Retinal pigment epithelial cell (primary cell): ENCODE measurements at regions not wholly inside any gene's neighbourhood (a gene's known extent, or its start where the extent isn't known, plus 50 kb on each side); places are given as distances from the start of the nearest gene placed in this dataset.

Source experiments
- DNase-seq: peaks from one replicate; pipeline ENCODE4 v3.0.0-alpha.2; 2010; ENCODE audit warnings: low read depth
- H3K4me3 ChIP-seq: 2 replicates; pipeline ENCODE4 v1.5.1; 2011; ENCODE audit warnings: mild to moderate bottlenecking, low read length, control low read depth, moderate library complexity
- TF ChIP-seq, protein P1 (sequence below): conservative IDR thresholded peaks from 2 replicates; pipeline ENCODE4 v1.5.1; 2011; ENCODE audit warnings: low read depth, low read length, control low read depth, inconsistent platforms

DNA sequence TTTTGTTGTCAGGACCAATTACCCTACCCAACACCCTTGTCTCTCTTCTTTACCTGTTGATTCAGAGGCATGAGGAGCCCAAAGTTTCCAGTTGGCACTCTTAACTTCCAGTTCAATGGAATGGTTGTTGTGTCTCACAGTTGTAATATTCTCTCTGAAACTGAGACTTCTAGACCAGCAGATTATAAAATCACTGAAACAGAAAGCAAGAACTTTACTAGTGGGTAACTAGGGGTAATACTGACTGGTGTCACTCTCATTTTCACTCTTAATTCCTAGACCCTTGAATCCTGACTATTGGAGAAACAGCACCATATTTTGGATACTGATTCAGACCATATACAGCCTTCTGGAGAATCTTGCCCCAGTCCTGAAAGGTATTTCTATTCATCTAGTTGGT lies 140.2 kb upstream of the MMS22L start:
- no peak overlapping the region for H3K4me3 ChIP-seq
- DNase-seq, result no peak
- TF ChIP-seq, protein P1, sequence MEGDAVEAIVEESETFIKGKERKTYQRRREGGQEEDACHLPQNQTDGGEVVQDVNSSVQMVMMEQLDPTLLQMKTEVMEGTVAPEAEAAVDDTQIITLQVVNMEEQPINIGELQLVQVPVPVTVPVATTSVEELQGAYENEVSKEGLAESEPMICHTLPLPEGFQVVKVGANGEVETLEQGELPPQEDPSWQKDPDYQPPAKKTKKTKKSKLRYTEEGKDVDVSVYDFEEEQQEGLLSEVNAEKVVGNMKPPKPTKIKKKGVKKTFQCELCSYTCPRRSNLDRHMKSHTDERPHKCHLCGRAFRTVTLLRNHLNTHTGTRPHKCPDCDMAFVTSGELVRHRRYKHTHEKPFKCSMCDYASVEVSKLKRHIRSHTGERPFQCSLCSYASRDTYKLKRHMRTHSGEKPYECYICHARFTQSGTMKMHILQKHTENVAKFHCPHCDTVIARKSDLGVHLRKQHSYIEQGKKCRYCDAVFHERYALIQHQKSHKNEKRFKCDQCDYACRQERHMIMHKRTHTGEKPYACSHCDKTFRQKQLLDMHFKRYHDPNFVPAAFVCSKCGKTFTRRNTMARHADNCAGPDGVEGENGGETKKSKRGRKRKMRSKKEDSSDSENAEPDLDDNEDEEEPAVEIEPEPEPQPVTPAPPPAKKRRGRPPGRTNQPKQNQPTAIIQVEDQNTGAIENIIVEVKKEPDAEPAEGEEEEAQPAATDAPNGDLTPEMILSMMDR, result no peak

DNA sequence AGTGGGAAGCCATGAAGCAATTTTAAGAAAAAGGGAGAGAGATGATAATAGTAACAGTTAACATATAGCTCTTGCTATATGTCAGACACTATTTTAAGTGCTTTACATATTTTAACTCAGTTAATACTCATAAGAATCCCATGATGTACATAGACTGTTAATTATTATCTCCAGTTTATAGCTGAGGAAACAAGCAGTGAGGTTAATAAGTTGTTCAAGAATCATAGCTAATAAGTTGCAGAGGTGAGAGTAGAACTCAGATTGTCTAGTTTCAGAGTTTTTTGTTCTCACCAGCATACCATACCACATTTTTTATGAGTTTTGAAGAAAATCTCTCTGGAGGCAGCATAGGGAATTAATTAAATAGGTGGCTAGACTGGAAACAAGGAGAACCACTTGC lies 144.6 kb upstream of the MMS22L start:
- TF ChIP-seq, protein P1, result no peak
- H3K4me3 ChIP-seq, result no peak overlapping the region
- no peak for DNase-seq

DNA sequence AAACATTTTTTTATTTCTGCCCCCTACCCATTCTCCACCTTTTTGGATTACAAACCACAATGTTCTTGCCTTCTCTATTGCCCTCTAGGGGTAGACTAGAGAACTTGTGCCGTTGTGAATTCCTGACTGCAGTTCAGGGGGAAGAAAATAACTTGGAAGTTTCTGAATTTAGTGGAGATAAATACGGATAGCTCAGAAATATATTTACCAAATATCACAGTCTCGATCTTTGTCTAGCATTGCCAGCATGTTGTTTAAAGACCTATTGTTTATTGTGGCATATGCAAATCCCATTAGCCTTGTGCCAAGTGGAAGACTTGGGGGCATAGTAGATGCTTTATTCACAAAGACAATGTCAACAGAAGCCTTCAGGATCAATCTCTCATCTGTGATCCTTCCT lies 154.1 kb upstream of the MMS22L start:
- H3K4me3 ChIP-seq, result no peak overlapping the region
- TF ChIP-seq, protein P1, result peak; percentile 96
- peak; percentile 2 for DNase-seq

DNA sequence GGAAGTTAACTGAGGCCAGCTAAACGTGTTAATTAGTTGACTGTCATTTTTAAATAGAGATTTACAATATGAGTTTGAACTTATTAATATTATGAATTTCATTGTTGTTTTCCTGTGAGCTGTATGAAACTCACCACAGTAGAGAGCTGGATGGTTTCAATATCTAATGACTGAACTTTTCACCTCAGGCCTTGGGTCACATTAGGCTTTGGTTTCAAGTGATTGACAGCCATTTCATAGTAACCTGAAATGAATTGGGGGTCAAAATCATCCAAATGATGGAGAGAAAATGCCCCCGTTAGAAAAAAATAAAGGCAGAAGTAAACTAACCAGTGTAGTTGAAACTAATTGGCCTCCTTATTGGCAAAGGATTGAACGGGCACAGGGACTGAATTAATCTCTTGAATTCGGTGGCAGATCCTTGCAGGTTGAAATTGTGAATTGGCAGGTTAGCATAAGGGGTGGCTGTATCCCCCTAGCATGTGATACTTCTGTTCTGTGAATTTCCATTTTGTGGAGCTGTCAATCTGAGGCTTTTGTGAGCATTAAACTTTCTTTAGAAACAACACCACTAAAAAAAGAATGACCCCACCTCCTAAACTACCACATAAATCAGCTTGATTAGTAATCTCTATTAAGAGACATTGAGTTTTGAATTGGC lies 155.1 kb upstream of the MMS22L start:
- DNase-seq, result no peak
- TF ChIP-seq, protein P1, result no peak
- no peak overlapping the region for H3K4me3 ChIP-seq

DNA sequence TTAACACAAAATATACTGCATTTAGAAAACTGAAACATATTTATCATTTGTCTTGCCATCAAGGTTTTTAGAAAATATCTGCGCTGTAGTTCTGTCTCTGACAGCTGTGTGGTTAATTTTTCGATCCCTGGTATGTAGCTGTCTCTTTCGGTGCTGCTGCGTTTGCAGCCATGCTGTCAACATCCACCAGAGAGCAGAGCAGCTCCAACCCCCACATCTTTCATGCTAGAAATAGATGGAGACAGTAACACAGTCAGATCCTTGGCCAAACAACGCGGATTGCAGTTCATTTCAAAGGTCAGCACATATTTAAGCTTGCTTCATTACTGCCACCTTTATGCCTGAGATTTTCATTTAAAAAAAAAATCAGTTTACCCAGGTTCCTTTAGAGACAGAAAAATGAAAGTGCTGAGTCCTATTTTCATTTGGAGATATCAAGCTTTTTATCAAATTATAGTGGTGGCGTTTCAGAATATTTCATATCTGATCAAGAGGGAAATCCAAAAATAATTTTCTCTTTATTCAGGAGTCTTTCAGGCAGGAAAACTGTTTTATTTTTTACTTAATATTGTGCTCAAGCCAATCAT lies 157.7 kb upstream of the MMS22L start:
- TF ChIP-seq, protein P1, result peak; percentile 76
- peak; percentile 14 for DNase-seq
- no peak overlapping the region for H3K4me3 ChIP-seq

DNA sequence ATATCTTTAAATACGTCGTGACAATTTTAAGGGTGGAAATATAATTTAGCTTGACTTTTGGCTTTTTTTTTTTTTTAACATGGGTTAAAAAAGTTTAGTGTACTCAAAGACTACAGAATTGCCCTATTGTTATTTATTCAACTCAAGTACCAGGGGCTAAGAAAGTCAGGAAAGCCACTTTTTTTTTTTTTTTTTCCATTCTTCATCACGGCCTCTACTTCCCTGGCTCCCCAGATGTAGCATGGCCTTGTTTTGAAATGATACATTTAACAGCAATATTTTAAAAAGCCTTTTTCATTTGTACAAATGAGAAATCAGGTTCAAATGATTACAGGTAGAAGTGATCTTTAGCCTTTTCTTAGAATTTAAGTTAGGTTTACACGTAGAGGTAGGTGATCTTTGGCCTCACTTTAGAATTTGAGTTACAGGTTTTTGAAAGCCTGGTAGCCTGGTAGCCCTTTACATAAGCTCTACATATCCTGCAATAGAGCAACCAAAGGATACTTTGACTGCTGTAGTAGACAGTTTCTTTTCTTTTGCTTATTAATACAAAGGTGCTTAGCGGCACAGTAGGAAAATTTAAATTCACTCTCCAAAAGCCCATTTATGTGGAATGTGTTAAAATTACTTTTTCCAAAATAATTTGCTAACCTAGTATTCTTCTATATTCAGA lies 160.5 kb upstream of the MMS22L start:
- TF ChIP-seq, protein P1, result no peak
- no peak for DNase-seq
- H3K4me3 ChIP-seq, result no peak overlapping the region

DNA sequence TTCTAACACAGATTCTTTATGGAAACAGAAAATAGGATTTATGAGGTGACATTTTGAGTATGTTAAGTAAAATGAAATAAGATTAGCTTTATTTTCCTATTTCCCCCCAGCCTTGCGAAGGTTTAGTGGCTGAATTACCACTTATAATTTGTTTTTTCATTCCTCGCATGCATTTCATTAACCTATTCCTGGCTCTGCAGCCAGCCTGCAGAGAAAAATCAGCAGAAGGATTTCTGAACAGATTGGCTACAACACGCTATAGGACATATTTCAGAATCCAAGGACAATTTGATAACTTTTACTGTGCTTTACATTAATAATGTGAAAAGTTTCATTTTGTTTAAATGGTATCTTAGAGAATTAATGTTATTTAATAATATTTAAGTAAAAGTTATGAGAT lies 162.4 kb upstream of the MMS22L start:
- TF ChIP-seq, protein P1, result no peak

More for the DNA sequence above, 162.4 kb upstream of the MMS22L start:
- DNase-seq, result no peak
- H3K4me3 ChIP-seq, result no peak overlapping the region
